HepG2 (cell line): ENCODE measurements at regions not wholly inside any gene's neighbourhood (a gene's known extent, or its start where the extent isn't known, plus 50 kb on each side); places are given as distances from the start of the nearest gene placed in this dataset.

Experiments used
- ATAC-seq: fragments of 200-7000 bp; cut with Tn5 transposase; 3 replicates; pipeline ENCODE4 v1.9.1; 2020; ENCODE audit warnings: mild to moderate bottlenecking, moderate library complexity
- BruUV-seq: library from RNA; stranded (reverse); fragments of 400-500 nt; replicated peaks from 2 replicates; lab custom pipeline; 2021; lab: Mats Ljungman, UMichigan
- CTCF ChIA-PET: fragments of 300-600 bp; formaldehyde crosslinking; extraction: SDS; loops from one replicate; lab custom pipeline; 2021; ENCODE audit warnings: low total read pairs, inconsistent platforms, low intra/inter-chr PET ratio; lab: Yijun Ruan, JAX
- POLR2A ChIA-PET: fragments of 350-600 bp; sonication (Branson Sonifier 250); formaldehyde crosslinking; loops from one replicate; lab custom pipeline; 2020; ENCODE audit warnings: antibody characterized with exemption, inconsistent platforms; lab: Yijun Ruan, JAX
- DNase-seq: peaks from one replicate; pipeline ENCODE4 v3.0.0-alpha.2; 2015; ENCODE audit warnings: low spot score
- FAIRE-seq: peaks from 3 replicates; lab custom pipeline; 2011; peaks lifted over from hg19 to GRCh38; lab: Jason Lieb, UNC
- H2AFZ ChIP-seq: one replicate; pipeline ENCODE4 v1.6.1; 2011; ENCODE audit warnings: low read length, inconsistent platforms
- H3K27ac ChIP-seq: fragments of 300-600 bp; 3 replicates; pipeline ENCODE4 v1.8.0; 2011; ENCODE audit warnings: mixed run types, mild to moderate bottlenecking, mixed read lengths, low read length, inconsistent platforms; ENCODE audit not compliant: insufficient read depth; ENCODE audit errors: extremely low read length
- H3K27me3 ChIP-seq, 2 experiments: fragments of 200-600 bp in 1 of 2; 2 replicates in 1 of 2; 3 replicates in 1 of 2; pipeline versions ENCODE4 v1.6.0 to v1.8.0; 2011; ENCODE audit warnings: low read length in 2 of 2, mild to moderate bottlenecking in 2 of 2, moderate library complexity in 2 of 2, inconsistent platforms in 1 of 2; ENCODE audit not compliant: insufficient read depth in 2 of 2, control insufficient read depth in 1 of 2
- H3K36me3 ChIP-seq, 2 experiments: fragments of 200-600 bp in 1 of 2; replicated peaks in 1 of 2; 2 replicates in 1 of 2; 3 replicates in 1 of 2; pipeline versions ENCODE4 v1.5.1 to v1.8.0; 2011; ENCODE audit warnings: low read length in 2 of 2, inconsistent platforms in 1 of 2; ENCODE audit not compliant: insufficient read depth in 2 of 2, control insufficient read depth in 1 of 2
- H3K4me1 ChIP-seq: 2 replicates; pipeline ENCODE4 v1.5.1; 2012; ENCODE audit warnings: low read length, inconsistent platforms; ENCODE audit not compliant: insufficient read depth
- H3K4me2 ChIP-seq: 2 replicates; pipeline ENCODE4 v1.6.0; 2011; ENCODE audit warnings: low read depth, low read length, inconsistent platforms
- H3K4me3 ChIP-seq, 3 experiments: fragments of 200-600 bp in 1 of 3; sonication (generic), shearing (Covaris generic) in 1 of 3; replicated peaks in 1 of 3; 2 replicates each; pipeline ENCODE4 v1.5.1; 2011 to 2016; ENCODE audit warnings: low read length in 3 of 3, inconsistent platforms in 2 of 3, low read depth in 2 of 3, mild to moderate bottlenecking in 2 of 3, control low read depth in 1 of 3, mixed read lengths in 1 of 3; ENCODE audit not compliant: insufficient read depth in 1 of 3
- H3K79me2 ChIP-seq: one replicate; pipeline ENCODE4 v1.6.1; 2011; ENCODE audit warnings: low read length, inconsistent platforms; ENCODE audit not compliant: insufficient read depth
- H3K9ac ChIP-seq: 2 replicates; pipeline ENCODE4 v1.6.0; 2011; ENCODE audit warnings: mild to moderate bottlenecking, low read depth, low read length, inconsistent platforms; ENCODE audit not compliant: insufficient read depth
- H3K9me3 ChIP-seq: 2 replicates; pipeline ENCODE4 v1.5.1; 2012; ENCODE audit warnings: mild to moderate bottlenecking, low read length
- H4K20me1 ChIP-seq: 2 replicates; pipeline ENCODE4 v1.6.0; 2011; ENCODE audit warnings: inconsistent platforms, mild to moderate bottlenecking, low read length, moderate library complexity; ENCODE audit not compliant: insufficient read depth
- CCDC6 ChIP-seq: sonication (generic); formaldehyde crosslinking; IDR thresholded peaks from 2 replicates; pipeline ENCODE4 v1.8.1; 2022; ENCODE audit warnings: mild to moderate bottlenecking, missing genetic modification reagents, moderate library complexity
- GTF3A ChIP-seq: sonication (generic); formaldehyde crosslinking; conservative IDR thresholded peaks from 2 replicates; pipeline ENCODE4 v1.4.0; 2020; ENCODE audit warnings: mild to moderate bottlenecking, missing genetic modification reagents
- KDM2A ChIP-seq: sonication (generic); formaldehyde crosslinking; IDR thresholded peaks from 2 replicates; pipeline ENCODE4 v1.4.0; 2020; ENCODE audit warnings: low read depth, missing genetic modification reagents, borderline replicate concordance
- MED1 ChIP-seq: sonication (generic); formaldehyde crosslinking; IDR thresholded peaks from 2 replicates; pipeline ENCODE4 v1.4.0; 2020; ENCODE audit warnings: missing genetic modification reagents
- NFIB ChIP-seq: sonication (generic); formaldehyde crosslinking; IDR thresholded peaks from 2 replicates; pipeline ENCODE4 v1.9.0; 2021; ENCODE audit warnings: missing genetic modification reagents, mild to moderate bottlenecking, borderline replicate concordance
- NRL ChIP-seq: sonication (generic); formaldehyde crosslinking; IDR thresholded peaks from 2 replicates; pipeline ENCODE4 v1.5.0; 2020; ENCODE audit warnings: missing genetic modification reagents, mild to moderate bottlenecking, moderate library complexity, borderline replicate concordance
- PLRG1 ChIP-seq: fragments of 450-650 bp; conservative IDR thresholded peaks from 2 replicates; pipeline ENCODE4 v1.6.1; 2016
- RAD51 ChIP-seq: fragments of 450-650 bp; IDR thresholded peaks from 2 replicates; pipeline ENCODE4 v1.6.1; 2016; ENCODE audit warnings: borderline replicate concordance
- SATB2 ChIP-seq: sonication (generic); formaldehyde crosslinking; IDR thresholded peaks from 2 replicates; pipeline ENCODE4 v1.5.0; 2020; ENCODE audit warnings: missing genetic modification reagents
- SMAD9 ChIP-seq: sonication (generic); formaldehyde crosslinking; IDR thresholded peaks from 2 replicates; pipeline ENCODE4 v1.5.1; 2020; ENCODE audit warnings: mild to moderate bottlenecking, missing genetic modification reagents
- SNAPC2 ChIP-seq: sonication (generic); formaldehyde crosslinking; IDR thresholded peaks from 2 replicates; pipeline ENCODE4 v1.8.1; 2022; ENCODE audit warnings: mild to moderate bottlenecking, missing genetic modification reagents
- ZNF10 ChIP-seq: sonication (generic); formaldehyde crosslinking; IDR thresholded peaks from 2 replicates; pipeline ENCODE4 v1.4.0; 2020; ENCODE audit warnings: mild to moderate bottlenecking, low read depth, missing genetic modification reagents, borderline replicate concordance
- ZNF143 ChIP-seq: sonication (generic); formaldehyde crosslinking; IDR thresholded peaks from 2 replicates; pipeline ENCODE4 v1.4.0; 2020; ENCODE audit warnings: missing genetic modification reagents
- ZNF225 ChIP-seq: sonication (generic); formaldehyde crosslinking; IDR thresholded peaks from 2 replicates; pipeline ENCODE4 v1.4.0; 2020; ENCODE audit warnings: mild to moderate bottlenecking, missing genetic modification reagents
- ZSCAN31 ChIP-seq: sonication (generic); formaldehyde crosslinking; IDR thresholded peaks from 2 replicates; pipeline ENCODE4 v1.5.0; 2020; ENCODE audit warnings: low read depth, mild to moderate bottlenecking, missing genetic modification reagents
- WGBS: methylation state at CpG from one replicate; pipeline ENCODE4 v1.1.6; 2017; ENCODE audit warnings: low lambda C conversion rate; 5-methylcytosine and 5-hydroxymethylcytosine counted together
- in situ Hi-C: cut with HindIII; loops from 2 replicates; pipeline ENCODE4 v1.10.0; 2017; ENCODE audit warnings: low pct_unique_long_range_greater_than_20kb; ENCODE audit not compliant: extremely low pct_ligation_motif_present
- intact Hi-C: fragments of 100-400 bp; cut with micrococcal nuclease; formaldehyde crosslinking; loops from one replicate; pipeline ENCODE4 v1.10.0; 2022; ENCODE audit not compliant: unreplicated experiment
- TF ChIP-seq, protein P1 (sequence below): sonication (generic); formaldehyde crosslinking; IDR thresholded peaks from 2 replicates; pipeline ENCODE4 v1.8.1; 2023; ENCODE audit warnings: mild to moderate bottlenecking, inconsistent platforms, moderate library complexity, missing genetic modification reagents, borderline replicate concordance
- TF ChIP-seq, protein P2 (sequence below): sonication (generic); formaldehyde crosslinking; IDR thresholded peaks from 2 replicates; pipeline ENCODE4 v1.4.0; 2020; ENCODE audit warnings: low read depth, mild to moderate bottlenecking, missing genetic modification reagents

GRCh38 chr10:83765731-83766130 lies 373.6 kb upstream of the GHITM start:
- Histone ChIP-seq H3K9me3 (peaks cover 82% of the 10 kb centered on the region), H3K27me3 (no peaks in the 10 kb centered on the region; a peak in 1 of 5 replicates)
- no peak for FAIRE-seq
- BruUV-seq = no TSS peak
- in situ Hi-C loops = no loop called here
- CTCF ChIA-PET = no interaction called here
- TF ChIP-seq NRL (CRISPR knock-in tag) = no peak
- TF ChIP-seq, all 625 proteins: peak for 0
- H3K9ac ChIP-seq = no peak overlapping the region
- H3K4me1 ChIP-seq = no peaks in the 10 kb centered on the region
- no peak overlapping the region for H3K27ac ChIP-seq
- no peak overlapping the region for H2AFZ ChIP-seq
- POLR2A ChIA-PET = no interaction called here
- no peaks in the 10 kb centered on the region for H4K20me1 ChIP-seq
- WGBS = 4% methylated on average over 2 of the region's 2 CpGs
- no peak overlapping the region for H3K4me3 ChIP-seq
- ATAC-seq (no peak), DNase-seq (no peak)
- H3K36me3 ChIP-seq = no peaks in the 10 kb centered on the region
- H3K79me2 ChIP-seq = no peaks in the 10 kb centered on the region
- H3K4me2 ChIP-seq = no peak overlapping the region
- intact Hi-C loops = no loop called here

- Histone ChIP-seq H3K4me1 (no peaks in the 10 kb centered on the region), H3K27me3 (no peaks in the 10 kb centered on the region; a peak in 1 of 5 replicates), H3K79me2 (no peaks in the 10 kb centered on the region), H3K4me2 (no peak overlapping the region), H3K27ac (no peak overlapping the region), H3K36me3 (no peaks in the 10 kb centered on the region), H4K20me1 (no peaks in the 10 kb centered on the region), H3K4me3 (no peak overlapping the region), H2AFZ (no peak overlapping the region), H3K9ac (no peak overlapping the region), H3K9me3 (peaks cover 86% of the 10 kb centered on the region)
- intact Hi-C loops (no loop called here), in situ Hi-C loops (no loop called here)
- ATAC-seq (no peak), DNase-seq (no peak), FAIRE-seq (no peak)
- CTCF ChIA-PET = no interaction called here
- no peak for TF ChIP-seq GTF3A
- no peak for TF ChIP-seq SNAPC2 (CRISPR knock-in tag)
- TF ChIP-seq MED1 = no peak
- TF ChIP-seq ZNF143 = no peak
- no peak for TF ChIP-seq NFIB (CRISPR knock-in tag)
- TF ChIP-seq RAD51 = no peak
- no peak for TF ChIP-seq ZNF225 (CRISPR knock-in tag)
- no peak for TF ChIP-seq KDM2A (CRISPR knock-in tag)
- TF ChIP-seq PLRG1 = no peak
- TF ChIP-seq SMAD9 = no peak
- TF ChIP-seq, protein P1, sequence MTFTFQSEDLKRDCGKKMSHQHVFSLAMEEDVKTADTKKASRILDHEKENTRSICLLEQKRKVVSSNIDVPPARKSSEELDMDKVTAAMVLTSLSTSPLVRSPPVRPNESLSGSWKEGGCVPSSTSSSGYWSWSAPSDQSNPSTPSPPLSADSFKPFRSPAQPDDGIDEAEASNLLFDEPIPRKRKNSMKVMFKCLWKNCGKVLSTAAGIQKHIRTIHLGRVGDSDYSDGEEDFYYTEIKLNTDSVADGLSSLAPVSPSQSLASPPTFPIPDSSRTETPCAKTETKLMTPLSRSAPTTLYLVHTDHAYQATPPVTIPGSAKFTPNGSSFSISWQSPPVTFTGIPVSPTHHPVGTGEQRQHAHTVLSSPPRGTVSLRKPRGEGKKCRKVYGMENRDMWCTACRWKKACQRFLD (CRISPR knock-in tag) = no peak
- no peak for TF ChIP-seq ZNF10 (CRISPR knock-in tag)
- TF ChIP-seq, protein P2, sequence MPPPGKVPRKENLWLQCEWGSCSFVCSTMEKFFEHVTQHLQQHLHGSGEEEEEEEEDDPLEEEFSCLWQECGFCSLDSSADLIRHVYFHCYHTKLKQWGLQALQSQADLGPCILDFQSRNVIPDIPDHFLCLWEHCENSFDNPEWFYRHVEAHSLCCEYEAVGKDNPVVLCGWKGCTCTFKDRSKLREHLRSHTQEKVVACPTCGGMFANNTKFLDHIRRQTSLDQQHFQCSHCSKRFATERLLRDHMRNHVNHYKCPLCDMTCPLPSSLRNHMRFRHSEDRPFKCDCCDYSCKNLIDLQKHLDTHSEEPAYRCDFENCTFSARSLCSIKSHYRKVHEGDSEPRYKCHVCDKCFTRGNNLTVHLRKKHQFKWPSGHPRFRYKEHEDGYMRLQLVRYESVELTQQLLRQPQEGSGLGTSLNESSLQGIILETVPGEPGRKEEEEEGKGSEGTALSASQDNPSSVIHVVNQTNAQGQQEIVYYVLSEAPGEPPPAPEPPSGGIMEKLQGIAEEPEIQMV (CRISPR knock-in tag) = no peak
- no peak for TF ChIP-seq ZSCAN31 (CRISPR knock-in tag)
- TF ChIP-seq SATB2 (CRISPR knock-in tag) = no peak
- no peak for TF ChIP-seq CCDC6
- POLR2A ChIA-PET = no interaction called here
- BruUV-seq = no TSS peak
- 0% methylated on average over 5 of the region's 5 CpGs for WGBS
Measured at GRCh38 chr10:83769281-83769820, 370.0 kb upstream of the GHITM start.
